GM19372 (cell line): ENCODE measurements at regions not wholly inside any gene's neighbourhood (a gene's known extent, or its start where the extent isn't known, plus 50 kb on each side); places are given as distances from the start of the nearest gene placed in this dataset.
"Not testable (repeated sequence)": the region's sequence is repeated elsewhere in the genome, so short reads cannot be mapped to it uniquely, and the experiment has no call there.

Source experiments
- ATAC-seq: cut with Tn5 transposase; IDR thresholded peaks from one replicate; pipeline ENCODE4 v1.9.1; 2021; ENCODE audit warnings: mild to moderate bottlenecking, low read depth, moderate library complexity; ENCODE audit not compliant: unreplicated experiment

DNA sequence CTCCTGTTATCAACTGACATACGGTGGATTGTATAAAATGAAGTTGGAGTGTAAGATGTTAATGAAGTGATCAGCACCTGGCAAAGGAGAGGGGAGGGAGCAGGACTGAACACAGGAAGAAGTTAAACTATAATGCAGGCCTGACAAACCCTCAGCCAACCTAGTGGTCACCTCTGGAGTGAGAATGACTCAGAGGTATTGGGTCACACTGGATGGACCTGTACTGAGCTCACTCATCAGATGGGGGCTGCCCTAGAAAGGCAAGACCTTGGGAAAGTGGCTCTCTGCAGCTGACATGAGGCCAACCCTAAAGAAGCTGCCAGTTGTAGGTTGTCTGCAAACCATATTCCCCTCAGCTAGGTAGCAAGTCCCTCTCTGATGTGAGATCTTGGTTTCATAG lies 193.3 kb upstream of the HTR1E start:
- no peak for ATAC-seq

DNA sequence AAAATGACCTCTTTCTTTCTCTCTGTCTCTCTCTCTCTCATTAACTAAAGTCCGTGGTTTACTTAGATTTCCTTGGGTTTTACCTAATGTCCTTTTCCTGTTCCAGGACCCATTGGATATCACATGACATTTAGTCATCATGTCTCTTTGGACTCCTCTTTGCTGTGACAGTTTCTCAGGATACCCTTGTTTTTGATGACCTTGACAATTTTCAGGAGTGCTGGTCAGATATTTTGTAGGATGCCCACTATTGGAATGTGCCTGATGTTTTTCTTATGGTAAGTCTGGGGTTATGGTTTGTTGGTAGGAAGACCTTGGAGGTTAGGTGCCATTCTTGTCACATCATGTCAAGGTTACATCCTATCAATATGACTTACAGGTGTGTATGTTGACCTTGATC lies 199.2 kb upstream of the HTR1E start:
- no peak for ATAC-seq

DNA sequence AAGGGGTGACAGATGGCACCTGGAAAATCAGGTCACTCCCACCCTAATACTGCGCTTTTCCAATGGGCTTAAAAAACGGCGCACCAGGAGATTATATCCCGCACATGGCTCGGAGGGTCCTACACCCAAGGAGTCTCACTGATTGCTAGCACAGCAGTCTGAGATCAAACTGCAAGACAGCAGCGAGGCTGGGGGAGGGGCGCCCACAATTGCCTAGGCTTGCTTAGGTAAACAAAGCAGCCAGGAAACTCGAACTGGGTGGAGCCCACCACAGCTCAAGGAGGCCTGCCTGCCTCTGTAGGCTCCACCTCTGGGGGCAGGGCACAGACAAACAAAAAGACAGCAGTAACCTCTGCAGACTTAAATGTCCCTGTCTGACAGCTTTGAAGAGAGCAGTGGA lies 205.7 kb upstream of the HTR1E start:
- ATAC-seq: not testable (repeated sequence)

DNA sequence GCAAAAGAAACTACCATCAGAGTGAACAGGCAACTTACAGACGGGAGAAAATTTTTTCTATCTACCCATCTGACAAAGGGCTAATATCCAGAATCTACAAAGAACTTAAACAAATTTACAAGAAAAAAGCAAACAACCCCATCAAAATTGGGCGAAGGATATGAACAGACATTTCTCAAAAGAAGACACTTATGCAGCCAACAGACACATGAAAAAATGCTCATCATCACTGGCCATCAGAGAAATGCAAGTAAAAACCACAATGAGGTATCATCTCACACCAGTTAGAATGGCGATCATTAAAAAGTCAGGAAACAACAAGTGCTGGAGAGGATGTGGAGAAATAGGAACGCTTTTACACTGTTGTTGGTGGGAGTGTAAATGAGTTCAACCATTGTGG lies 206.6 kb upstream of the HTR1E start:
- not testable (repeated sequence) for ATAC-seq

DNA sequence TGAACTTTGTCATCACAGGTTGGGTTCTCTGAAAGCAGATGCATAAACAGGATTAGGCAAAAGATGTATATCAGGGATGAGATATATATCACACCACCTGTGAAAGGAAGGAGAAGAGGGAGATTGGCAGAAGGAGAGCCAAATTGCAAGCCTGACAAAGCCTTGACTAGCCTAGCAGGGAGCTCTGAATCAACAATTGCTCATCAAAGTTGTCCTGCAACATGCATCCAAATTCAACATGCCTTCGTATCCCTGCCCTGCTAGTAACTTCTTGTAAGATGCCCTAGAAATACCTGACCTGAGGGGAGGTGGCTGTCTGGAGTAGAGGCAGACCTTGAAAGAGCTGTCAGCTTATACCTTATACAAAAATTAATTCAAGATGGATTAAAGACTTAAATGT lies 207.1 kb upstream of the HTR1E start:
- no peak for ATAC-seq

DNA sequence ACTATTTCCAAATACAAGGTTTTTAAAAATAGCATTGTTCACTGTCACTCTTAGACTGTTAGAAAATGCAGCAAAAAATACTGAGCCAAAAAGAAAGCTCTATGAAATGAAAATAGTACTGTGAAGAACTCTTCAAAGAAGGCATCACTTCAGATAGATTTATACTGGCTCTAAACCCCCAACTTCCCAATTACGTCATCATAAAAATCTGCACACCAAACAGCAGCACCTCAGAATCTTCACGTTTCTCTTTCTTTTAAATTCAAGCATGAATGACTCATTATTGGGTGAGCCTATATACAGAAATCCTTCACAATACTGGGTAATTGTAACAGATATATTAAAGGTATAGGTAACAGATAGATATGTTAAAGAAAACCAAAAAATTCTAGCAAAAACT lies 208.4 kb upstream of the HTR1E start:
- no peak for ATAC-seq

DNA sequence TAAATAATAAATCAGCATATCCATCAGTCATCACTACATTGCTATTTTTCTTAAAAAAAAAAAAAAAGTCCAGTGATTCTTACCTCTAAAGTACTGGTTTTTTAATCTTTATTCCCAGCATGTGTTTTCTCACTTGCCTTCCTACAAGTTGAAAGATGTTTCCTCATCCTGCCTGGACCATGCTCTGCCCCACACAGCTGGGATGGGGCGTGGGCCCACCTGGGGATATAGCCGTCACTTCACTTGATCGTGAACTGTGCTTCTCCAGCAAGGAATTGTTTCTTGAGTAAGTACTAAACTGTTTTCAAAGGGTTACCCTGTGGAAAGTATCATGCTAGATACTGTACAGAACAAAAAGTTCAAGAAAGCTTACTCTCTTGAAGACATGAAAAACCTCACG lies 212.6 kb upstream of the HTR1E start:
- no peak for ATAC-seq

DNA sequence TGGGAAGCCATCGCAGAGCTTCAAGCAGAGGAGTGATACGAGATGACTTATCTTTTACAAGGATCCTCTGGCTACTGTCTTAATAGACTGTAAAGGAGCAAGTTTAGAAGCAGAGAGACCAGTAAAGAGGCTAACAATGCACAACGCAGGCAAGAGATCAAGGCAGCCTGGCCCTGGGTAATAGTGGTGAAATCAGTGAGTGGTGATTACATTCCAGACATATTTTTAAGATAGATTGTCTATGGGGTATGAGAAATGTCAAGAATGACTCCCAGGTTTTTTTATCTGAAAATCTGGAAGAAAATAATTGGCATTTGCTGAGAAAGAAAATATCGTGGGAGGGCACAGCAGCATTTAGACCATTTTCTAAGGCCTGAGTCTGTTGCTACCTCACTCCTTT lies 213.6 kb upstream of the HTR1E start:
- ATAC-seq: no peak

DNA sequence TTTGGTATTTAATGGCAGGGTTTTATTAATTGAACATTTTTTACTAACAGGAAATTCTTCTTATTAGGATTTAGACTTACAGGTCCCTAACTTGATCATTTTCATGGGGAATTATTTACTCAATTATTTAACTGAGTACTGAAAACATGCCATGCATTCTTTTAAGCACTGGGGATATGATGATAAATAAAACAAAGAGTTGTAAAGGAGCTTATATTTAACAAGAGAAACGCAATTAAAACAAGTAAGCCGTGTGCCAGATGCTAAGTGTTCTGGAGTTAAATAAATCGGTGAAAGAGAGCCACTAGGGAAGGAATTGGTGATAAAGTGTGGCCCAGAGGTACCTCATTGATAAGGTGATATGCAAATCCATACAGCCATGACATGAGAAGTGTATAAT lies 214.2 kb upstream of the HTR1E start:
- ATAC-seq: no peak

DNA sequence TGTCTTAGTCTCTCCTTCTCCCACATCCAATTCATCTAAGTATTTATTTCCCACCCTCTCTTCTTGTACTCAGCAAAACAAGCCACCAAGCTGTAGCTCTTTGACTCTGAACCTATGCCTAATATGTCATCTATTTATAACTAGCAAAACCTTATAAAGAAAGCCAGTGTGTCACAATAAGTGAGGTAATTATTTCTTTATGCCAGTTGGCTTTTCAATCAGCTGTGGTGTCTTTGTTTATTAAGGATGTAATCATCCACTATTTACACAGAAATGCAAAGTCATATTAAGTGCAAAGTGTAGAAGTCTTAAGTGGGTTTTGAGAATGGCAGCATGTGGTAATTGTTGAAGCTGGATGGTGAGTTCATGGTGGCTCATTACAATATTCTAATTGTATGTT lies 215.2 kb upstream of the HTR1E start:
- no peak for ATAC-seq

DNA sequence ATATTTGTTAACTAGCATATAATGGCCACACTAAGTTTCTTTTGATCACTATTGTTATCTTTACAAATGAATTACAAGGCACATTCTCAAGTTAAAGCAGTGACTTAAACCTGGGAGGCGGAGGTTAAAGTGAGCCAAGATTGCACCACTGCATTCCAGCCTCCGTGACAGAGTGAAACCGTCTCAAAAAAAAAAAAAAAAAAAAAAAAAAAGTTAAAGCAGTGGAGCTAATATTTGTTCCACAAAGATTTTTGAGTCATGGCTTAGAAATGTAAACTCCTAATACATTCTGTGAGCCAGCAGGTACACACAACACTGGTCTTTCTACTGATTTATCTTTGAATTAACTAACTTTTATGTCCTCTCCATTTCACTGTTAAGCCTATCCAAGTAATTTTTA lies 221.7 kb upstream of the HTR1E start:
- ATAC-seq: no peak

DNA sequence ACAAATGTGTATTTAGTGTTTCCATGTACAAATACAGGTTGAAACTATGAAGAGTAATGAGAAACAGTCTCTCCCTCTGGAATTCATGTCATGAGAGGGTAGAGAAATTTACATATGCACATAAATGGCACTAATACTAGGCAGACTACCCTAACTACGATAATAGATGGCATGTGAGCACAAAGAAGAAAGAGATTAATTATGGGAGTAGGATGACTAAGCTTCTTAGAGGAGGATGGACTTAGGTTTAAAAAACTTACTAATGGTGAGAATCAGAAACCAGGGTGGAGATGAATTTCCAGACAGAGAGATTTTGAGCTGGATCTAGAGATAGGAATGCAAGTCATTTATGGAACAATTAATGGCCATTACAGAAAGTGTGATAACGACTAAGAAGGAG lies 225.3 kb upstream of the HTR1E start:
- no peak for ATAC-seq

DNA sequence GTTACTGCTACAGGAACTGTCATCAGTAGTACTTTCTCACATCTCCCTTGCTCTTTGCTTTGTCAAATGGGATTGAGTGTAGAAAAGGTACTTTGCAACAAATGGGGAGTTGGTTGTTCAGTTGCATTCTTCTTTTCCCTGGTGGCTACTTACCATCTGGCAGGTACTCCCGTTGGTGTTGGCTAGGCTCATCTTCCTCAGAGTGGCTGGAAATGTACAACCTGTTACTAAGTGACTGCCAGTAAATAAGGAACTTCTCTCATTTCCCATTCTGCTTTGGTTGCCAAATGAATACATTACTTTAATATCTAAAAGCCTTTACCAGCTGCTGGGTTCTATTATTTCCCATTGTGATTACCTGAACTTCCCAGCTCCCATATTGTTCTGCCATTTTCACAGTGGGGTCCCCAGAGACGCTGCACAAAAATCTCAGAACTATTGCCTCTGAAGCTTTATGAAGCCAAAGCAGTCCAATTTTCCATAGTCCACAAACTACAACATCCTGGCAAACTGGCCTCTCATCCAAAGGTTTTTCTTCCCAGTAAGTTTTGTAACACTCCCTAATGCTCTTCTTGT lies 229.7 kb upstream of the HTR1E start:
- ATAC-seq: no peak

DNA sequence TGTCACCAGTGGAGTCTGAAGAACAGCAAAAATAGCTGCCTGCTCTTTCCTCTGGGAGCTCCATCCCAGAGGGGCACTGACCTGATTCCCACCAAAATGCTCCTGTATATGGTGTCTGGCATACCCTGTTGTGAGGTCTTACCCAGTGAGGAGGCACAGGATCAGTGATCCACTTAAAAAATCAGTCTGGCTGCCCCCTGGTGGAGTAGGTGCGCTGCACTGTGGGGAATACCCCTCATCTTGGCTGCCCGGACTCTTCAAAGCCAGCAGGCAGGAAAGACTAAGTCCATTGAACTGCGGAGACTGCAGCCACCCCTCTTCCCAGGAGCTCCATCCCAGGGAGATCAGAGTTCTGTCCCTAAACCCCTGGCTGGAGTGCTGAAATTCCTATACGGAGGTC lies 230.9 kb upstream of the HTR1E start:
- ATAC-seq: no peak

DNA sequence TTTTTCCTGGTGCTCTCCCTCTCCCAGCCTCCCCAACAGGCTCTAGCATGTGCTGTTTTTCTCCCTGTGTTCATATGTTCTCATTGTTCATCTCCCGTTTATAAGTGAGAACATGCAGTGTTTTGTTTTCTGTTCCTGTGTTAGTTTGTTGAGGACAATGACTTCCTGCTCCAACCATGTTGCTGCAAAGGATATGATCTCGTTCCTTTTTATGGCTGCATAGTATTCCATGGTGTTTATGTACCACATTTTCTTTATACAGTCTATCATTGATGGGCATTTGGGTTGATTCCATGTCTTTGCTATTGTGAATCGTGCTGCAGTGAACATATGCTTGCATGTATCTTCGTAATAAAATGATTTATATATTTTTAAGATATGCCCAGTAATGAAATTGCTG lies 236.1 kb upstream of the HTR1E start:
- ATAC-seq: not testable (repeated sequence)

DNA sequence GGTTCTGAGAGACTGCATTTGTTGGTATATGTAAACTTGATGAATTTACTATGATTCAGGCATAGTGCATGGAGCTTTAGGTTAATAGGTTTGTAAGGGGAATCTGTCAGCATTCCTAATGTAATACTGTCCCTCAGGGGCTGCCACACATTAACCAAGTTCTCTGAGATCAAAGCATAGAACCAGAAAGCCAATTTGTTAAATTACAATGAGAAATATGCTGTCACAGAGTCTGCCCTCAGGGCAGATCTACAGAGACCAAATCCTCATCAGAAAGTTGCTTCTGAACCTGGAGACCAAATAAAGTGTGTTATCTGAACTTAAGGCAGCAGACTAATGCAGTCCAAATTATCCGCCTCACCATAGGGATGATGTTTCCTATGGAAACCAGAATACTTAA lies 250.8 kb upstream of the HTR1E start:
- ATAC-seq: no peak

DNA sequence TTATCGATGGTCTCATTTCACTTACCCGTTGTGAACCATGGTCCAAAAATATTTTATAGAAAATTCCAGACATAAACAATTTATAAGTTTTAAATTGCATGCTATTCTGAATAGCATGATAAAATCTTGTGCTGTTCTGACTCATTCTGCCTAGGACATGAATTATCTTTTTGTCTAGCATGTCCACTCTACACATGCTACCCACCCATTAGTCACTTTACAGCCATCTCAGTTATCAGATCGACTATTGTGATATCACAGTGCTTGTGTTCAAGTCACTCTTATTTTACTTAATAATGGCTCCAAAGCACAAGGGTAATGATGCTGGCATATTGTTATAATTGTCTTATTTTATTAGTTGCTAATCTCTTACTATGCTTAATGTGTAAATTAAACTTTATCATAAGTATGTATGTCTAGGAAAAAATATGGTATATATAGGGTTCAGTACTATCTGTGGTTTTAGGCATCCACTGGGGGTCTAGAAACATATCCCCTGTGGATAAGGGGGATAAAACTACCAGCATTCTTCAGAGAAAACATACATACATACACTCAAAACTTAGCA lies 252.0 kb upstream of the HTR1E start:
- no peak for ATAC-seq

DNA sequence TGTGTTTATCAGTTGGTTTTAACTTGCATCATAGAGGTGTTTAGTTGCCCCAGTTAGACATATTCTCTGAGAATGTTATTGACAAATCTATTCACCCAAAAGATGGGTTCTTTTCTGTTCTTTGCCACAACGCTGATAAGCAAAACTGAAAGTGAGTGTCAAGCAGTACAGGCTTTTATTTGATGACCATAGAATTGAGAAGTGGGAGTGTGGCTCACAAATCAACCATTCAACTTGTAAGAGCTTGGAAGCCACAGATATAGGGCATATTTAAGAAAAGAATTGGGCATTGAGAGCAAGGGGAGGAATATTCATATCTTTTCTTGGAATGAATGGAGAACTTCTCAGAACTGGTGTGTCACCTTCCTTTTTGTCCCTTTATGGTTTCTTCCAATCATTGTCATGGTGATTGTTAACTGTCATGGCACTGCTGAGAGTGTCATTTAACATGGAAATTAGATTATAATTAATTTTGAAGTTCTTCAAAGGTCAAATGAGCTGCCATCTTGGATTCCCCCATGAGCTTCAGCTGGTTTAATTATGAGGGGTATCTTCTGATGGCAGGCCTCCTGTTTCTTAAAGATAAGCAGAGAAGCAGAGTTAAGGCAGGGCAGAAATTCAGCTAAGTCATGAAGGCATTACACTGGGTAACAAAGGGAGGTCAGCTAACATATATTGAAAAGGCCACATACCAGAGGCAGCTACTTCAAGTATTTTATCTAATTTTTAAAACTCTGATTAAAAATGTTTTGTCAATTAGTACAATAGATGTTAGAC lies 254.0 kb upstream of the HTR1E start:
- no peak for ATAC-seq

DNA sequence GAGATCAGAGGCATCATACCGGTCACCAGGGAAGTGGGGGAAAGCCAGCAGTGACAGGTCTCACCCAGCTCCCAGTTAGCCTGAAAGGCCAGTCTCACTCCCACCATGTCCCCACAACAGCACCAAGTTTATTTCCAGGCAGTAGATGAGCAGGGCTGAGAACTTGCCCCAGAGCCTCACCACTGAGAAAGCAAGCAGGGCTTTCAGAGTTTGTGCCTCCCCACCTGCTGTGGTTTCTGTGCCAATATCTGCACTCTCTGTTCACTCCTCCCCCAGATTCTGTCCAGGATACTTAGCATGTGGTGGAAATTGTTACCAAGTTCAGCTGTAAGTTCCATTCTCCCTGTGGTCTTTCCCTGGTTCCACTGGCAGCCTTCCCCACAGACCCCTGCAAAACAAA lies 255.0 kb upstream of the HTR1E start:
- ATAC-seq: no peak

DNA sequence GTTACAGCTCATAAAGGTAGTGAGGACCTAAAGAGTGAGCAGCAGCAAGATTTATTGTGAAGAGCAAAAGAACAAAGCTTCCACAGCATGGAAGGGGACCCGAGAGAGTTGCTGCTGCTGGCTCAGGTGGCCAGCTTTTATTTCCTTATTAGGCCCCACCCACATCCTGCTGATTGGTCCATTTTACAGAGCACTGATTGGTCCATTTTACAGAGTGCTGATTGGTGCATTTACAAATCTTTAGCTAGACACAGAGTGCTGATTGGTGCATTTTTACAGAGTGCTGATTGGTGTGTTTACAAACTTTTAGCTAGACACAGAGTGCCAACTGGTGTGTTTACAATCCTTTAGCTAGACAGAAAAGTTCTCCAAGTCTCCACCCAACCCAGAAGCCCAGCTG lies 256.2 kb upstream of the HTR1E start:
- ATAC-seq: not testable (repeated sequence)

DNA sequence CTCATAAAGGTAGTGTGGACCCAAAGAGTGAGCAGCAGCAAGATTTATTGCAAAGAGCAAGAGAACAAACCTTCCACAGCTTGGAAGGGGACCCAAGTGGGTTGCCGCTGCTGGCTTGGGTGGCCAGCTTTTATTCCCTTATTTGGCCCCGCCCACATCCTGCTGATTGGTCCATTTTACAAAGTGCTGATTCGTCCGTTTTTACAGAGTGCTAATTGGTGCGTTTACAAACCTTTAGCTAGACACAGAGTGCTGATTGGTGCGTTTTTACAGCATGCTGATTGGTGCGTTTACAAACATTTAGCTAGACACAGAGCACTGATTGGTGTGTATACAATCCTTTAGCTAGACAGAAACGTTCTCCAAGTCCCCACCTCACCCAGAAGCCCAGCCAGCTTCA lies 265.2 kb upstream of the HTR1E start:
- not testable (repeated sequence) for ATAC-seq

DNA sequence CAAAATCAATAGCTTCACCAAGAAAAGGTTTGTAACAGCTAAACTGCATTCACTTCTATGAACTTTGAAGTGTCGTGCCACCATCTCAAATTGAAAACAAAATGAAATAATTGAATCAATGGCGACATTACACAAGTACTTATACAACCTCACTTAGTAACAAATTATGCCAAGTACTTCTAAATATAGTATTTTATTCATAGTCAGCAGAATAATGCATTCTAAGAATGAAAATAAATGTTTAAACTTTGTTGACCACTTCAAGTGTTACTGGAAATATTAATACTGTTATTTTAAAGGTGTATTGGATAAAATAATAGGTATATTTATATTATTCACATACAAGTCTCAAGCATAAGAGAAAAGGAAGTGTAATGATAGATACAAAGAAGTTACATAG lies 280.1 kb upstream of the HTR1E start:
- ATAC-seq: no peak
